Smooth muscle cell (in vitro differentiated cells): ENCODE measurements at regions not wholly inside any gene's neighbourhood (a gene's known extent, or its start where the extent isn't known, plus 50 kb on each side); places are given as distances from the start of the nearest gene placed in this dataset.
A peak's percentile ranks its signal among the peaks of the same experiment; 100 is the strongest.

ENCODE experiments used
- DNase-seq: peaks from one replicate; lab custom pipeline; 2025; ENCODE audit not compliant: unreplicated experiment; lab: John Stamatoyannopoulos, UW
- H2AFZ ChIP-seq: fragments of 200-600 bp; sonication (generic); 2 replicates; pipeline ENCODE4 v1.6.0; 2016; ENCODE audit warnings: antibody characterized with exemption, low read depth, mild to moderate bottlenecking
- H3F3A ChIP-seq: fragments of 200-600 bp; sonication (generic); 2 replicates; pipeline ENCODE4 v1.6.0; 2017; ENCODE audit warnings: antibody characterized with exemption, low read depth
- H3K27ac ChIP-seq: fragments of 200-600 bp; sonication (generic); 2 replicates; pipeline ENCODE4 v1.5.1; 2016; ENCODE audit warnings: low read depth, mild to moderate bottlenecking
- H3K27me3 ChIP-seq: fragments of 200-600 bp; sonication (generic); 2 replicates; pipeline ENCODE4 v1.6.1; 2016; ENCODE audit warnings: low read depth, mild to moderate bottlenecking
- H3K36me3 ChIP-seq: fragments of 200-600 bp; sonication (generic); 2 replicates; pipeline ENCODE4 v1.5.1; 2016; ENCODE audit warnings: low read depth
- H3K4me1 ChIP-seq: fragments of 200-600 bp; sonication (generic); 2 replicates; pipeline ENCODE4 v1.5.1; 2016; ENCODE audit warnings: low read depth
- H3K4me2 ChIP-seq: fragments of 200-600 bp; sonication (generic); 2 replicates; pipeline ENCODE4 v1.6.0; 2016; ENCODE audit warnings: mild to moderate bottlenecking
- H3K4me3 ChIP-seq: fragments of 200-600 bp; sonication (generic); 2 replicates; pipeline ENCODE4 v1.5.1; 2016; ENCODE audit warnings: mild to moderate bottlenecking
- H3K79me2 ChIP-seq: fragments of 200-600 bp; sonication (generic); 2 replicates; pipeline ENCODE4 v1.6.0; 2016; ENCODE audit warnings: low read depth, mild to moderate bottlenecking
- H3K9ac ChIP-seq: fragments of 200-600 bp; sonication (generic); 2 replicates; pipeline ENCODE4 v1.6.0; 2016; ENCODE audit warnings: low read depth
- H3K9me3 ChIP-seq: fragments of 200-600 bp; sonication (generic); replicated peaks from 2 replicates; pipeline ENCODE4 v1.5.1; 2016; ENCODE audit warnings: low read depth
- H4K20me1 ChIP-seq: fragments of 200-600 bp; sonication (generic); 2 replicates; pipeline ENCODE4 v1.6.0; 2016; ENCODE audit warnings: low read depth
- CTCF ChIP-seq: fragments of 200-600 bp; sonication (generic); IDR thresholded peaks from 2 replicates; pipeline ENCODE4 v1.5.1; 2017; ENCODE audit warnings: borderline replicate concordance, mild to moderate bottlenecking, antibody characterized with exemption; ENCODE audit not compliant: insufficient read depth, poor library complexity, severe bottlenecking
- WGBS: methylation state at CpG from one replicate; pipeline ENCODE4 v1.1.7; 2016; ENCODE audit warnings: low lambda C conversion rate; 5-methylcytosine and 5-hydroxymethylcytosine counted together

DNA sequence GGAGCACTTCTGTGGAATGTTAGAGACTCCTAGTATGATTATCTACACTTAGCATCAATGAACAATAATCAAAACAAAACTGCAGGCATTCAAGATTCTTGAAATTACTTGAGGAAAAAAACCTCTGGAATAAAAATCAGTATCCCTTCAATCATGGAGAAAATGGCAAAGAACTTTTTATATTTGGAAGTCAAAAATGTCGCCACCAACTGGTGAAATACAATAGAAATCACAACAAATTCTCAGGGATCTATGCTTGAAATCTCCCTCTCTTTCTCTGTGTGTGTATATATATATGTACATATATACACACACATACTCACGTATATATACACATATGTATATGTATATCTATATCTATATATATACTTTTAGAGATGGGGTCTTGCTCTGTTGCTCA, 378.9 kb upstream of the ALCAM start:
- TF ChIP-seq CTCF = no peak
- Histone ChIP-seq H3K9me3 (no peaks in the 10 kb centered on the region), H3K4me1 (no peaks in the 10 kb centered on the region), H3K36me3 (no peaks in the 10 kb centered on the region), H3K9ac (no peak overlapping the region), H4K20me1 (no peaks in the 10 kb centered on the region), H3K79me2 (no peaks in the 10 kb centered on the region), H3K4me2 (no peak overlapping the region), H3F3A (no peaks in the 10 kb centered on the region), H3K4me3 (no peak overlapping the region), H3K27ac (no peak overlapping the region), H2AFZ (no peak overlapping the region), H3K27me3 (no peaks in the 10 kb centered on the region)
- no peak for DNase-seq
- WGBS = 79% methylated on average over 2 of the region's 2 CpGs

DNA sequence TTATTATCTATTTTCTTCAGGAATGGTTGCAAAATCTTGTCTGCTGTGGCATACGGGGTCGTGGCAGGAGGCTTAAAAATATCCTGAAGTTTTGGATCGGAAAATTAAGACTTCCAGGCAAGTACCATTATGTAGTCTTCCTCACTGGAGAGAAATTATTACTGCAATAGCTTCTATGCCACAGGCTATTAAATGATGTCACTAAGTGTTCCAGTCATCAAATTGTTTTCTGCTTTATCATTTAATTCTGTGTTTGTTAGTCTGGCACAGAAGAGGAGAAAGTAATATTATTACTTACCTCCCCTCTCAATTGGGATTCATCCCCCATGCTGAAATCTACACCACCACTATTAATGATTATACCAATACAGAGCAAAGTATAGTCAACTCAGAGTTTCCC, 378.2 kb upstream of the ALCAM start:
- H3F3A ChIP-seq = no peaks in the 10 kb centered on the region
- no peak overlapping the region for H3K9ac ChIP-seq
- no peaks in the 10 kb centered on the region for H3K27me3 ChIP-seq
- H3K27ac ChIP-seq = no peak overlapping the region
- no peak for DNase-seq
- no peak for TF ChIP-seq CTCF
- 87% methylated on average over 3 of the region's 3 CpGs for WGBS
- no peaks in the 10 kb centered on the region for H3K36me3 ChIP-seq
- H3K4me2 ChIP-seq = no peak overlapping the region
- H3K79me2 ChIP-seq = no peaks in the 10 kb centered on the region
- no peaks in the 10 kb centered on the region for H3K4me1 ChIP-seq
- no peak overlapping the region for H3K4me3 ChIP-seq
- H2AFZ ChIP-seq = no peak overlapping the region
- H3K9me3 ChIP-seq = no peaks in the 10 kb centered on the region
- H4K20me1 ChIP-seq = no peaks in the 10 kb centered on the region

DNA sequence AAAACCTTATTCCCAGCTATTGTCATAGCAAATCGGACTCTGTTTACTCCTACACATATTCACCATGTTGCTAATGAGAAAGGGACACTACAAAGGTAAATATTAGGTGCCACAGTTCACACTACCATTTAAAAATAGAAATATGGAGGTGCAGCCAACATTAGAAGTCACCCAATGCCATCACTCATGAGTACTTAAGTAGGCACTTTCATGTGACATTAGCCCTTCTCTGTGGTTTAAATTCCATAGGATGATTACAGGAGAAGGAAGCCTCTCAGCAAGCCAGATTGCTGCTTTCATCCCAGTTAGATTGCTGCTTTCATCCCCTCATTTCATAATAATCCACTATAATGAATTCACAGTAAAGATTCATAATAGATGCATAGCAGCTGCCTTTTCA, 376.8 kb upstream of the ALCAM start:
- Histone ChIP-seq H3K9ac (no peak overlapping the region), H3K4me1 (no peaks in the 10 kb centered on the region), H3K36me3 (no peaks in the 10 kb centered on the region), H3K9me3 (no peaks in the 10 kb centered on the region), H3K79me2 (no peaks in the 10 kb centered on the region), H3K27me3 (no peaks in the 10 kb centered on the region), H2AFZ (no peak overlapping the region), H4K20me1 (no peaks in the 10 kb centered on the region), H3K4me3 (no peak overlapping the region), H3K4me2 (no peak overlapping the region), H3F3A (no peaks in the 10 kb centered on the region), H3K27ac (no peak overlapping the region)
- TF ChIP-seq CTCF = no peak
- no peak for DNase-seq
- 95% methylated on average over 1 of the region's 1 CpG for WGBS

- no peaks in the 10 kb centered on the region for H4K20me1 ChIP-seq
- no peaks in the 10 kb centered on the region for H3K4me1 ChIP-seq
- H3K27ac ChIP-seq = no peak overlapping the region
- WGBS = 84% methylated on average over 2 of the region's 2 CpGs
- H3K4me2 ChIP-seq = no peak overlapping the region
- H3K9me3 ChIP-seq = no peaks in the 10 kb centered on the region
- no peak overlapping the region for H3K9ac ChIP-seq
- no peak for TF ChIP-seq CTCF
- no peaks in the 10 kb centered on the region for H3F3A ChIP-seq
- no peaks in the 10 kb centered on the region for H3K36me3 ChIP-seq
- DNase-seq = no peak
- H3K79me2 ChIP-seq = no peaks in the 10 kb centered on the region
- no peak overlapping the region for H3K4me3 ChIP-seq
- no peaks in the 10 kb centered on the region for H3K27me3 ChIP-seq
- peak overlapping the region; percentile 17 for H2AFZ ChIP-seq
Measured at GRCh38 chr3:104990758-104991157, 376.0 kb upstream of the ALCAM start.
